Kidney epithelial cell (primary cell): ENCODE measurements at regions not wholly inside any gene's neighbourhood (a gene's known extent, or its start where the extent isn't known, plus 50 kb on each side); places are given as distances from the start of the nearest gene placed in this dataset.

ENCODE experiments used
- DNase-seq: peaks from one replicate; pipeline ENCODE4 v3.0.0-alpha.2; 2010; ENCODE audit warnings: low read depth
- H3K27me3 ChIP-seq: 2 replicates; pipeline ENCODE4 v1.6.0; 2011; ENCODE audit warnings: low read length; ENCODE audit not compliant: control insufficient read depth, insufficient read depth
- H3K36me3 ChIP-seq: 2 replicates; pipeline ENCODE4 v1.5.1; 2011; ENCODE audit warnings: low read length; ENCODE audit not compliant: control insufficient read depth, insufficient read depth
- H3K4me3 ChIP-seq: 2 replicates; pipeline ENCODE4 v1.5.1; 2011; ENCODE audit warnings: low read depth, mild to moderate bottlenecking, control low read depth, low read length
- TF ChIP-seq, protein P1 (sequence below): IDR thresholded peaks from 2 replicates; pipeline ENCODE4 v1.5.1; 2011; ENCODE audit warnings: mild to moderate bottlenecking, moderate library complexity, low read length, control low read depth, inconsistent platforms; ENCODE audit not compliant: insufficient read depth, poor library complexity, severe bottlenecking

- no peak for DNase-seq
- no peaks in the 10 kb centered on the region for H3K27me3 ChIP-seq
Measured at GRCh38 chr12:28987538-28988324, 161.3 kb upstream of the FAR2 start.

DNA sequence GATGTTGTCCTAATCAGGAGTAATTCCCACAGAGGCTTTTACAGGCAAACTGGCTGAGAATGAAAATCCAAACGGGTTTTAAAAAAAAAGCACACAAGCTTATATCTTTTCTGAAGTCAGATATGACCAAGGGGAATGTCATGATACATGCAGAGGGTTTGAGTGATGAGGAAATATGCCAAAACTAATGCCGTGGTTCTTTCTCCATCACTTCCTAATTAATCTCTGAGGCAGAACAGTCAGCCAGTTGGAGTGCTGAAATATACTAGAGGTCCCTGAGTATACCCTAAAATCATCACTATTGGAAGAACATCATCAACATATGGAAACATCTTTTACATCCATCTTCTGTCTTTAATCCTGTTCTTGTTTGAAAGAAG is 160.8 kb upstream of the FAR2 start:
- Histone ChIP-seq H3K36me3 (no peaks in the 10 kb centered on the region), H3K27me3 (no peaks in the 10 kb centered on the region), H3K4me3 (no peak overlapping the region)
- TF ChIP-seq, protein P1, sequence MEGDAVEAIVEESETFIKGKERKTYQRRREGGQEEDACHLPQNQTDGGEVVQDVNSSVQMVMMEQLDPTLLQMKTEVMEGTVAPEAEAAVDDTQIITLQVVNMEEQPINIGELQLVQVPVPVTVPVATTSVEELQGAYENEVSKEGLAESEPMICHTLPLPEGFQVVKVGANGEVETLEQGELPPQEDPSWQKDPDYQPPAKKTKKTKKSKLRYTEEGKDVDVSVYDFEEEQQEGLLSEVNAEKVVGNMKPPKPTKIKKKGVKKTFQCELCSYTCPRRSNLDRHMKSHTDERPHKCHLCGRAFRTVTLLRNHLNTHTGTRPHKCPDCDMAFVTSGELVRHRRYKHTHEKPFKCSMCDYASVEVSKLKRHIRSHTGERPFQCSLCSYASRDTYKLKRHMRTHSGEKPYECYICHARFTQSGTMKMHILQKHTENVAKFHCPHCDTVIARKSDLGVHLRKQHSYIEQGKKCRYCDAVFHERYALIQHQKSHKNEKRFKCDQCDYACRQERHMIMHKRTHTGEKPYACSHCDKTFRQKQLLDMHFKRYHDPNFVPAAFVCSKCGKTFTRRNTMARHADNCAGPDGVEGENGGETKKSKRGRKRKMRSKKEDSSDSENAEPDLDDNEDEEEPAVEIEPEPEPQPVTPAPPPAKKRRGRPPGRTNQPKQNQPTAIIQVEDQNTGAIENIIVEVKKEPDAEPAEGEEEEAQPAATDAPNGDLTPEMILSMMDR = no peak
- no peak for DNase-seq

More at GRCh38 chr12:28987538-28988324, 161.3 kb upstream of the FAR2 start:
- no peak overlapping the region for H3K4me3 ChIP-seq
- TF ChIP-seq, protein P1 = no peak
- no peaks in the 10 kb centered on the region for H3K36me3 ChIP-seq

GRCh38 chr12:28991626-28992025 is 157.5 kb upstream of the FAR2 start:
- H3K27me3 ChIP-seq = no peaks in the 10 kb centered on the region
- H3K4me3 ChIP-seq = no peak overlapping the region
- TF ChIP-seq, protein P1 = no peak
- DNase-seq = no peak
- H3K36me3 ChIP-seq = no peaks in the 10 kb centered on the region

- TF ChIP-seq, protein P1 = no peak
- no peak for DNase-seq
Measured at GRCh38 chr12:28993720-28994119, 155.4 kb upstream of the FAR2 start.

DNA sequence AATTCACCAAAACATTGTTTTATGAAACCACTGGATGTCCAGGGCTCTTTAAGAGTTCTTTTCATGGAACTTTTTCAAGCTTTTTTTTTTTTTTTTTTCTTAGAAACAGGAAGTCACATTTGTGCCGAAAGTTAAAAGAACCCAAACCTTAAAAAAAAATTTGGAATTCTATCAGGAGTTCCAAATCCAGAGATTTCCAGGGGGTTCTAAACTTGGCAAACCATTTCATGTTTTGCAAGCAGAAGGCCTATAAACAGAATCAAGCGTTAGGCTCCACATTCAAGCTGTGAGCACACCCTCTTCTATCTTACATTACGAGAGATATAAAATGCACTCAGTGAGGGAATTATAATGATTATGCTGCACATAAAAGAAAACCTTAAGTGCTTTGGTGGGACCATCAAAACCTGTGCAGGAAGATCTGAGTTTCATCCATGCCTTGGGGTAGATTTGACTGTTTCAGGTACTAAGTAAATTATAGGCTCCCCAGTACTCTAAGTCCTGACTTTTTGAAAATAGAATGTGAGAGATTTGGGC is 154.8 kb upstream of the FAR2 start:
- H3K36me3 ChIP-seq = no peaks in the 10 kb centered on the region
- TF ChIP-seq, protein P1 = no peak
- no peak overlapping the region for H3K4me3 ChIP-seq
- H3K27me3 ChIP-seq = no peaks in the 10 kb centered on the region
- DNase-seq = no peak

More at GRCh38 chr12:28993720-28994119, 155.4 kb upstream of the FAR2 start:
- Histone ChIP-seq H3K27me3 (no peaks in the 10 kb centered on the region), H3K36me3 (no peaks in the 10 kb centered on the region), H3K4me3 (no peak overlapping the region)
